Pancreas (tissue), 10 donors: ENCODE measurements at regions not wholly inside any gene's neighbourhood (a gene's known extent, or its start where the extent isn't known, plus 50 kb on each side); places are given as distances from the start of the nearest gene placed in this dataset.
A peak's percentile ranks its signal among the peaks of the same experiment; 100 is the strongest.

ENCODE experiments used
- ATAC-seq, 4 donors: fragments of 200-7000 bp; cut with Tn5 transposase; one replicate each; pipeline versions ENCODE4 v1.8.0 to v1.9.1; 2020; ENCODE audit warnings: mild to moderate bottlenecking in 4 of 4, moderate library complexity in 4 of 4
- DNase-seq, 6 donors: peaks; one replicate each; pipeline ENCODE4 v3.0.0-alpha.2; 2020
- FAIRE-seq: peaks from 2 replicates; lab custom pipeline; 2012; peaks lifted over from hg19 to GRCh38; lab: Jason Lieb, UNC
- H3K27ac ChIP-seq, 4 donors: fragments of 200-600 bp; sonication (generic); 1 replicate in 3 of 4; 2 replicates in 1 of 4; pipeline versions ENCODE4 v1.5.0 to v1.8.0; 2020
- H3K27me3 ChIP-seq, 4 donors: fragments of 200-600 bp; one replicate each; pipeline ENCODE4 v1.8.0; 2021
- H3K36me3 ChIP-seq, 3 donors: fragments of 200-600 bp; sonication (generic) in 1 of 3; one replicate each; pipeline versions ENCODE4 v1.5.0 to v1.8.0; 2020 to 2021
- H3K4me1 ChIP-seq, 3 donors: fragments of 200-600 bp; one replicate each; pipeline ENCODE4 v1.8.0; 2021
- H3K4me3 ChIP-seq, 4 donors: fragments of 200-600 bp; sonication (generic) in 2 of 4; one replicate each; pipeline versions ENCODE4 v1.5.0 to v1.8.0; 2020 to 2021
- H3K9me3 ChIP-seq, 4 donors: fragments of 200-600 bp; one replicate each; pipeline ENCODE4 v1.8.0; 2021
- WGBS, 2 donors: extraction: QIAGEN DNeasy Blood & Tissue Kit; methylation state at CpG; one replicate each; pipeline ENCODE4 v1.1.7; 2013; 5-methylcytosine and 5-hydroxymethylcytosine counted together
- intact Hi-C, 3 donors: fragments of 100-400 bp; cut with DNase I; formaldehyde crosslinking; loops; one replicate each; pipeline versions ENCODE4 v1.11.1 to v1.14.2; 2022
- TF ChIP-seq, protein P1 (sequence below), 4 donors: fragments of 200-600 bp; sonication (generic) in 3 of 4; IDR thresholded peaks; one replicate each; pipeline versions ENCODE4 v1.5.0 to v1.8.0; 2021; ENCODE audit warnings: antibody characterized with exemption in 4 of 4
- donor health status: healthy with polysubstance abuse.
- donor health status: DM: no; HTN: no; CAD: no; lungs with moderate emphysema.
- donor health status: DM: no; HTN: no; CAD: no.
- donor health status: control.
- donor health status: control.
- donor health status: Bipolar disorder and iron deficiency.
- donor health status: DM: yes; HTN: yes; CAD: no.
- donor health status: DM: no; HTN: no; CAD: no.
- donor health status: DM: no; HTN: no; CAD: no.
- donor health status: DM: yes; HTN: yes; CAD: no.

DNA sequence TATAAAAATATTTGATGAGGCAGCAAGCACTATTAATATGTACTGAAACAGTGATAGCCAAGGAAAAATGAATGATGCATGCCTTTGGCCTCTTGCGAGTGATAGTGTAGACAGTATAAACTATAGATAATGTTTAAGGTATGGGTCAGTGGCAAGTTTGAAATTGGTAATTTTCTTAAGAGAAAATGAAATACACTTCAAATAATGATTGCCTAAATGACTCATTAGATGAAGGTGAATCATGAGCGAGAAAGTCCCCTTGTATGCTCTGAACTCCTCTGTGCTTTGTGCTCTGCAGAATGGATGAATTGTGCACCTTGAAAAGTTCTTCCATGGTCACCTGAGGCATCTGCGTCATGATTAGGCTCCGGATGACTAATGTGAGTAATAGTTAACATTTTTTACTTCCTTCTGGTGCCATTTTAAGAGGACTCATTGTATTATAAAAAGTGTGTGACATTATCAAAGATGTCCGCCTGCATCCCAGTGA lies 84.9 kb upstream of the RTL1 start:
- Histone ChIP-seq H3K4me3 (no peak overlapping the region), H3K9me3 (no peaks in the 10 kb centered on the region), H3K36me3 (no peaks in the 10 kb centered on the region), H3K27me3 (no peaks in the 10 kb centered on the region), H3K27ac (no peak overlapping the region), H3K4me1 (no peaks in the 10 kb centered on the region)
- DNase-seq (no peak), ATAC-seq (peak in 2 of 4 donors; percentile 41 to 54), FAIRE-seq (no peak)
- intact Hi-C loops, result no loop called here
- WGBS, 2 donors, result 55 to 80% methylated on average over 5 of the region's 5 CpGs
- TF ChIP-seq, protein P1, sequence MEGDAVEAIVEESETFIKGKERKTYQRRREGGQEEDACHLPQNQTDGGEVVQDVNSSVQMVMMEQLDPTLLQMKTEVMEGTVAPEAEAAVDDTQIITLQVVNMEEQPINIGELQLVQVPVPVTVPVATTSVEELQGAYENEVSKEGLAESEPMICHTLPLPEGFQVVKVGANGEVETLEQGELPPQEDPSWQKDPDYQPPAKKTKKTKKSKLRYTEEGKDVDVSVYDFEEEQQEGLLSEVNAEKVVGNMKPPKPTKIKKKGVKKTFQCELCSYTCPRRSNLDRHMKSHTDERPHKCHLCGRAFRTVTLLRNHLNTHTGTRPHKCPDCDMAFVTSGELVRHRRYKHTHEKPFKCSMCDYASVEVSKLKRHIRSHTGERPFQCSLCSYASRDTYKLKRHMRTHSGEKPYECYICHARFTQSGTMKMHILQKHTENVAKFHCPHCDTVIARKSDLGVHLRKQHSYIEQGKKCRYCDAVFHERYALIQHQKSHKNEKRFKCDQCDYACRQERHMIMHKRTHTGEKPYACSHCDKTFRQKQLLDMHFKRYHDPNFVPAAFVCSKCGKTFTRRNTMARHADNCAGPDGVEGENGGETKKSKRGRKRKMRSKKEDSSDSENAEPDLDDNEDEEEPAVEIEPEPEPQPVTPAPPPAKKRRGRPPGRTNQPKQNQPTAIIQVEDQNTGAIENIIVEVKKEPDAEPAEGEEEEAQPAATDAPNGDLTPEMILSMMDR (IDR thresholded peaks at IDR 0.05), result no peak

DNA sequence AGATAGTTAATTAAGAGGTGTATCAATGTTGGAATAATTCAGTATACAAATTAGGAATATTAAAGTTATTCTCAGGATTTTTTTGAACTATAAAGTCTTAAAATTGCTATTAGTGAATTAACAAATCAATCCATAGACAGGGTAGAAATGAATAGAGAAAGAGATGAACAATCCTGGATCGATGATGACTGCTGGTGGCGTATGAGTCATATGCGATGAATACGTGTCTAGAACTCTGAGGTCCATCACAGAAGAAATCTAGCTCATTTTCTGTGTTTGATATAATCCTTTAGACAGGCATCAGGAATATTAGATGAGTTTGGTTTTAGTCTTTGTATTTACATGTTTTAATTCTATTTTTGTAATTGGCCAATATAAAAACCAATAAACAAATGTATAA lies 85.4 kb upstream of the RTL1 start:
- WGBS, 2 donors, result 94 to 96% methylated on average over 4 of the region's 4 CpGs
- intact Hi-C loops, result no loop called here
- Histone ChIP-seq H3K27ac (no peak overlapping the region), H3K9me3 (no peaks in the 10 kb centered on the region), H3K4me3 (no peak overlapping the region), H3K4me1 (no peaks in the 10 kb centered on the region), H3K27me3 (no peaks in the 10 kb centered on the region), H3K36me3 (no peaks in the 10 kb centered on the region)
- ATAC-seq (no peak), FAIRE-seq (no peak), DNase-seq (no peak)
- TF ChIP-seq, protein P1 (IDR thresholded peaks at IDR 0.05), result no peak

DNA sequence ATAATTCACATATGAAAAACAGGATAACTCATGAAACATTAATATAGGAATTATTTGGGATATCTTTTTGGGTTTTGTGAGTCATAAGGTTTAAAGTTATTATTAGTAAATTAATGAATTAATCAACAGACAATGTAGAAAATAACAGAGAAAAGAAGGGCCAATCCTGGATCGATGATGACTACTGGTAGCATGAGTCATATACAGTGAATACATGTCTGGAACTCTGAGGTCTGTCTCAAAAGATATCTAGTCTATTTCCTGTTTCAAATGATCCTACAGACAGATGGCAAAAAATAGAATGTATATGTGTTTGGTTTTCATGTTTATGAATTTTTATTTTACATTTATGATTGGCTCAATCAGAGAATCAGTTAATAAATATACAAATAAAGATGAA lies 86.4 kb upstream of the RTL1 start:
- WGBS, 2 donors, result 78 to 84% methylated on average over 1 of the region's 1 CpG

DNA sequence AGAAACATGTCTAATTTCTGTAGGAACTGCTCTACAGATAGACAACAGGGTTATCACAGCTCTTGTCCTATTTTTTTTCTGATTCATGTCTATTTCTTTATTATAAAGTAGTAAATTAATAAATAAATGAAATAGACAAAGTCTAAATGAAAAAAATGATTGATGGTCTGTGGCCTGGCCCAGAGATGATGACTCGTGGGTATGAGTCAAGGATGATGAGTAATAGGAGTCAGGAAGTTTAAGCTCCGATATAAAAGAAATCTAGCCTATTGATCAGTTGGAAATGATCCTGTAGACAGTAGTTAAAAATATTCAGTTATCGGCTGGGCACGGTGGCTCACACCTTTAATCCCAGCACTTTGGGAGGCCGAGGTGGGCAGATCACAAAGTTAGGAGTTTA lies 90.6 kb upstream of the RTL1 start:
- TF ChIP-seq, protein P1 (IDR thresholded peaks at IDR 0.05), result no peak
- FAIRE-seq, result no peak

More for the DNA sequence above, 86.4 kb upstream of the RTL1 start:
- intact Hi-C loops, result no loop called here
- FAIRE-seq, result no peak
- Histone ChIP-seq H3K27me3 (no peaks in the 10 kb centered on the region), H3K9me3 (no peaks in the 10 kb centered on the region), H3K36me3 (no peaks in the 10 kb centered on the region), H3K4me1 (no peaks in the 10 kb centered on the region), H3K4me3 (no peak overlapping the region), H3K27ac (no peak overlapping the region)
- DNase-seq, result no peak
- TF ChIP-seq, protein P1 (IDR thresholded peaks at IDR 0.05), result no peak
- ATAC-seq, result no peak

DNA sequence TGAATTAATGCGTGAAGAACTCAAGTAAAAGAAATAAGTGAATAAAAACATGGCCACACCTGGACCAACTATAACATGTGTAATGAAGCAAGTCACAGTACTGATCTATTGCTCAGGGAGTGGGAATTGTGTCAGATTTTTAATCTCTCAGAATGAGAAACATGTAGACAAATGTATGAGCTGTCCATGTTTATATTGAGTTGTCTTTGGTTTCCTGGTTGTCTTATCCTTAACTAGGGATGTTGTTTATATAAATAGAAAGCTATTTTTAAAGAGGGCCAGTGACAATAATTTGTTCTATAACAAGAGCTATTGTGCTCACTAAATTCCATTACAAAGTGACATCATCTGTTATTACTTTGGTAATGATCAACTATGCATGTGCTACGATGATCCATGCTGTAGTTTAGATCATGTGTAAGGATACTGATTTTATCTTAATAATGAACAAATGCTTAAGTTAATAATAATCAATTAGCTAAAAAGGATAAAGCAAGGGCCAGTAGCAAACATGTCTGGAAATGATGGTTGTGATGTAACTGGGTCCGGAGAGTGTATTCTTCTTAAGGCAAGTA lies 91.3 kb upstream of the RTL1 start:
- no peaks in the 10 kb centered on the region for H3K9me3 ChIP-seq
- H3K4me1 ChIP-seq, result no peaks in the 10 kb centered on the region
- intact Hi-C loops, result no loop called here
- 74 to 84% methylated on average over 3 of the region's 3 CpGs for WGBS, 2 donors
- TF ChIP-seq, protein P1 (IDR thresholded peaks at IDR 0.05), result no peak
- H3K27ac ChIP-seq, result no peak overlapping the region
- FAIRE-seq (no peak), DNase-seq (no peak), ATAC-seq (no peak)
- H3K4me3 ChIP-seq, result no peak overlapping the region
- no peaks in the 10 kb centered on the region for H3K27me3 ChIP-seq
- no peaks in the 10 kb centered on the region for H3K36me3 ChIP-seq

More for the DNA sequence above, 90.6 kb upstream of the RTL1 start:
- intact Hi-C loops, result no loop called here
- H3K27ac ChIP-seq, result no peak overlapping the region
- DNase-seq (no peak), ATAC-seq (no peak)
- 74 to 83% methylated on average over 5 of the region's 5 CpGs for WGBS, 2 donors
- no peaks in the 10 kb centered on the region for H3K9me3 ChIP-seq
- H3K4me1 ChIP-seq, result no peaks in the 10 kb centered on the region
- H3K27me3 ChIP-seq, result no peaks in the 10 kb centered on the region
- H3K36me3 ChIP-seq, result no peaks in the 10 kb centered on the region
- H3K4me3 ChIP-seq, result no peak overlapping the region
